ENCODE measurements at regions not wholly inside any gene's neighbourhood (a gene's known extent, or its start where the extent isn't known, plus 50 kb on each side); places are given as distances from the start of the nearest gene placed in this dataset.

DNA sequence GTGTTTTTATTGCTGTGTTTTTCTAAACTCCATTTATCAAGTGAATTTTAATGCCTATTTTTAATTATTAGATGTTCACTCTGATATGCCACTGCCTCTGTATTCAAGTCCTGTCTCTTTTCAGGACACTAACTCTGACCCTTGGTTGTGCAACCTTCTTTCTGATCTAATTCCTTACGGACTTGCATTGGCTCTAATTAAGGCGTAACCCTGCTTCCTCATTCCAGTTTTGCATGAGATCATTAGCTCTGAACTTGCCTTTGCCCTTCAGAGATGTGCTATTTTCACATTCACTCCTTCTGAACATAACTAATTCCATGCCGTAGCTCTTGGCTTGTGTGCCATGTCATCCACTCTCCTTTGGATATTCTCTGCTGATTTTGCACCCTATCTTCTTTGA lies 162.5 kb upstream of the TMEFF2 start:
- TF ChIP-seq, protein P1, sequence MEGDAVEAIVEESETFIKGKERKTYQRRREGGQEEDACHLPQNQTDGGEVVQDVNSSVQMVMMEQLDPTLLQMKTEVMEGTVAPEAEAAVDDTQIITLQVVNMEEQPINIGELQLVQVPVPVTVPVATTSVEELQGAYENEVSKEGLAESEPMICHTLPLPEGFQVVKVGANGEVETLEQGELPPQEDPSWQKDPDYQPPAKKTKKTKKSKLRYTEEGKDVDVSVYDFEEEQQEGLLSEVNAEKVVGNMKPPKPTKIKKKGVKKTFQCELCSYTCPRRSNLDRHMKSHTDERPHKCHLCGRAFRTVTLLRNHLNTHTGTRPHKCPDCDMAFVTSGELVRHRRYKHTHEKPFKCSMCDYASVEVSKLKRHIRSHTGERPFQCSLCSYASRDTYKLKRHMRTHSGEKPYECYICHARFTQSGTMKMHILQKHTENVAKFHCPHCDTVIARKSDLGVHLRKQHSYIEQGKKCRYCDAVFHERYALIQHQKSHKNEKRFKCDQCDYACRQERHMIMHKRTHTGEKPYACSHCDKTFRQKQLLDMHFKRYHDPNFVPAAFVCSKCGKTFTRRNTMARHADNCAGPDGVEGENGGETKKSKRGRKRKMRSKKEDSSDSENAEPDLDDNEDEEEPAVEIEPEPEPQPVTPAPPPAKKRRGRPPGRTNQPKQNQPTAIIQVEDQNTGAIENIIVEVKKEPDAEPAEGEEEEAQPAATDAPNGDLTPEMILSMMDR (conservative IDR thresholded peaks at IDR 0.05; ENCODE audit: low read length): no peak
- TF ChIP-seq EZH2phosphoT487 (IDR thresholded peaks at IDR 0.05; ENCODE audit: borderline replicate concordance): no peak
